ENCODE measurements at regions not wholly inside any gene's neighbourhood (a gene's known extent, or its start where the extent isn't known, plus 50 kb on each side); places are given as distances from the start of the nearest gene placed in this dataset.

DNA sequence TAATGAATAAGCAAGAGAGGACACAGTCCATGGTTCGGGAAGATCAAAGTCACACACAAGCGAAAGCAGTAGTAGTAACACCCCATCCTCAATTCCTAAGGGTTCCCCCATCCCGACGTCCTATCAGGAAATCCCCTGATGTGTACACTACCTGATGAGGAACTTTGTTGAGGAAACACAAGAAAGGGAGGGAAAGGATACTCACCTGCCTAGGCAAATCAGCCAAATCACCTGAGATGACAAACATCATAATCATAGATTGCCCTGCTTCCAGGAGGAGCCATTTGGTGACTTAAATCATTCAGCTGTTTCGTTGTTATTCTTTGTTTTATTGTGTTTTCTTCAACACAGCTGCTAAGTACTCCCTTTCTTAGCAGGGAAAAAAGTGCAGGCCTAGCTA is 55.5 kb upstream of the SPOPL start:
- Mint-ChIP-seq H3K27me3 (ENCODE audit: low read depth) (peaks cover 15% of the 10 kb centered on the region), H3K27ac (no peak overlapping the region), H3K9me3 (no peaks in the 10 kb centered on the region), H3K4me3 (no peak overlapping the region), H3K4me1 (ENCODE audit: low read depth) (no peaks in the 10 kb centered on the region), H3K36me3 (ENCODE audit: insufficient read depth in 2 of 2) (no peaks in the 10 kb centered on the region)
- DNase-seq (no peak), ATAC-seq (replicated peaks in 1 of 2) (no peak)

GRCh38 chr2:138447889-138448570 is 53.5 kb upstream of the SPOPL start:
- H3K4me3 Mint-ChIP-seq = no peak overlapping the region
- no peak for DNase-seq
- no peak for ATAC-seq (replicated peaks in 1 of 2)
- peaks cover 9% of the 10 kb centered on the region for H3K27me3 Mint-ChIP-seq (ENCODE audit: low read depth)
- no peaks in the 10 kb centered on the region for H3K9me3 Mint-ChIP-seq
- H3K36me3 Mint-ChIP-seq (ENCODE audit: insufficient read depth in 2 of 2) = no peaks in the 10 kb centered on the region
- H3K27ac Mint-ChIP-seq = no peak overlapping the region
- H3K4me1 Mint-ChIP-seq (ENCODE audit: low read depth) = no peaks in the 10 kb centered on the region
